Muscle of arm (tissue), 1 donor: ENCODE measurements at regions not wholly inside any gene's neighbourhood (a gene's known extent, or its start where the extent isn't known, plus 50 kb on each side); places are given as distances from the start of the nearest gene placed in this dataset.

ENCODE experiments used
- DNase-seq: peaks from one replicate; pipeline ENCODE4 v3.0.0-alpha.2; 2013

GRCh38 chr2:133945089-133945488 is 308.8 kb upstream of the MGAT5 start:
- DNase-seq, result no peak

GRCh38 chr2:133947057-133947456 is 306.8 kb upstream of the MGAT5 start:
- no peak for DNase-seq

GRCh38 chr2:133948610-133949290 is 305.1 kb upstream of the MGAT5 start:
- no peak for DNase-seq

- DNase-seq, result no peak
Observed at GRCh38 chr2:133949595-133949994, 304.3 kb upstream of the MGAT5 start.

- DNase-seq, result no peak
Observed at GRCh38 chr2:133951209-133951608, 302.7 kb upstream of the MGAT5 start.

- no peak for DNase-seq
Observed at GRCh38 chr2:133952420-133952819, 301.5 kb upstream of the MGAT5 start.

GRCh38 chr2:133952896-133953295 is 301.0 kb upstream of the MGAT5 start:
- DNase-seq, result no peak

GRCh38 chr2:133953524-133953923 is 300.3 kb upstream of the MGAT5 start:
- no peak for DNase-seq

GRCh38 chr2:133954636-133955035 is 299.2 kb upstream of the MGAT5 start:
- no peak for DNase-seq

- DNase-seq, result no peak
Observed at GRCh38 chr2:133955169-133955568, 298.7 kb upstream of the MGAT5 start.

- no peak for DNase-seq
Observed at GRCh38 chr2:133956434-133956935, 297.4 kb upstream of the MGAT5 start.

- no peak for DNase-seq
Observed at GRCh38 chr2:133957724-133958480, 296.0 kb upstream of the MGAT5 start.

GRCh38 chr2:133959066-133959465 is 294.8 kb upstream of the MGAT5 start:
- DNase-seq, result no peak

- DNase-seq, result no peak
Observed at GRCh38 chr2:133966720-133967304, 287.1 kb upstream of the MGAT5 start.

- no peak for DNase-seq
Observed at GRCh38 chr2:133967326-133967725, 286.5 kb upstream of the MGAT5 start.

- DNase-seq, result no peak
Observed at GRCh38 chr2:133968446-133968845, 285.4 kb upstream of the MGAT5 start.

- DNase-seq, result no peak
Observed at GRCh38 chr2:133970641-133971040, 283.2 kb upstream of the MGAT5 start.

- DNase-seq, result no peak
Observed at GRCh38 chr2:133972297-133972696, 281.6 kb upstream of the MGAT5 start.

GRCh38 chr2:133972786-133973185 is 281.1 kb upstream of the MGAT5 start:
- peak; percentile 29 for DNase-seq

- no peak for DNase-seq
Observed at GRCh38 chr2:133974353-133974752, 279.5 kb upstream of the MGAT5 start.

GRCh38 chr2:133975135-133975534 is 278.7 kb upstream of the MGAT5 start:
- no peak for DNase-seq

- no peak for DNase-seq
Observed at GRCh38 chr2:133975676-133976428, 278.0 kb upstream of the MGAT5 start.
